Right cardiac atrium (tissue), 5 donors: ENCODE measurements at regions not wholly inside any gene's neighbourhood (a gene's known extent, or its start where the extent isn't known, plus 50 kb on each side); places are given as distances from the start of the nearest gene placed in this dataset.

Experiments used
- ATAC-seq, 2 donors: fragments of 200-7000 bp; cut with Tn5 transposase; one replicate each; pipeline versions ENCODE4 v1.8.0 to v1.9.1; 2020; ENCODE audit warnings: moderate library complexity in 2 of 2, mild to moderate bottlenecking in 1 of 2
- DNase-seq, 3 donors: peaks; one replicate each; pipeline ENCODE4 v3.0.0-alpha.2; 2020
- H3K27ac ChIP-seq: one replicate; pipeline ENCODE4 v1.5.1; 2013; ENCODE audit warnings: mild to moderate bottlenecking, low read length, control low read depth, moderate library complexity
- H3K27me3 ChIP-seq: one replicate; pipeline ENCODE4 v1.6.1; 2013; ENCODE audit not compliant: control insufficient read depth, insufficient read depth
- H3K4me1 ChIP-seq: one replicate; pipeline ENCODE4 v1.6.1; 2013; ENCODE audit warnings: low read length; ENCODE audit not compliant: control insufficient read depth, insufficient read depth
- H3K4me3 ChIP-seq: one replicate; pipeline ENCODE4 v1.5.1; 2013; ENCODE audit warnings: low read length, control low read depth
- H3K9me3 ChIP-seq: one replicate; pipeline ENCODE4 v1.6.1; 2013; ENCODE audit warnings: low read length; ENCODE audit not compliant: control insufficient read depth
- WGBS: extraction: QIAGEN DNeasy Blood & Tissue Kit; methylation state at CpG from one replicate; pipeline ENCODE4 v1.1.7; 2013; 5-methylcytosine and 5-hydroxymethylcytosine counted together
- intact Hi-C, 4 donors: fragments of 100-400 bp; cut with DNase I; formaldehyde crosslinking; loops; one replicate each; pipeline versions ENCODE4 v1.11.0 to v1.14.0; 2022 to 2023
- donor health status: healthy with polysubstance abuse.
- donor health status: DM: no; HTN: yes; CAD: no.
- donor health status: DM: no; HTN: no; CAD: no.
- donor health status: DM: no; HTN: yes; CAD: no; lungs with severe emphysema.
- donor health status: DM: yes; HTN: yes; CAD: no.

- intact Hi-C loops: no loop called here
- 79% methylated on average over 1 of the region's 1 CpG for WGBS
- no peak for DNase-seq
- Histone ChIP-seq H3K4me1 (no peaks in the 10 kb centered on the region), H3K27me3 (no peaks in the 10 kb centered on the region), H3K9me3 (no peaks in the 10 kb centered on the region), H3K27ac (no peak overlapping the region), H3K4me3 (no peak overlapping the region)
- ATAC-seq: no peak
Measured at GRCh38 chr2:107419191-107419590, 407.5 kb upstream of the RGPD4 start.

GRCh38 chr2:107428781-107429180 lies 397.9 kb upstream of the RGPD4 start:
- H3K27ac ChIP-seq: no peak overlapping the region
- no peak for ATAC-seq
- no peak overlapping the region for H3K4me3 ChIP-seq
- H3K9me3 ChIP-seq: no peaks in the 10 kb centered on the region
- H3K27me3 ChIP-seq: no peaks in the 10 kb centered on the region
- 82% methylated on average over 3 of the region's 3 CpGs for WGBS
- DNase-seq: no peak
- no peaks in the 10 kb centered on the region for H3K4me1 ChIP-seq
- intact Hi-C loops: no loop called here

- H3K4me3 ChIP-seq: no peak overlapping the region
- H3K27ac ChIP-seq: no peak overlapping the region
- no peak for DNase-seq
- ATAC-seq: no peak
- intact Hi-C loops: no loop called here
- no peaks in the 10 kb centered on the region for H3K9me3 ChIP-seq
- H3K27me3 ChIP-seq: no peaks in the 10 kb centered on the region
- 93% methylated on average over 1 of the region's 1 CpG for WGBS
- no peaks in the 10 kb centered on the region for H3K4me1 ChIP-seq
Measured at GRCh38 chr2:107430006-107430405, 396.7 kb upstream of the RGPD4 start.

GRCh38 chr2:107430596-107431266 lies 396.0 kb upstream of the RGPD4 start:
- intact Hi-C loops: no loop called here
- Histone ChIP-seq H3K9me3 (no peaks in the 10 kb centered on the region), H3K4me1 (no peaks in the 10 kb centered on the region)

GRCh38 chr2:107436281-107436680 lies 390.4 kb upstream of the RGPD4 start:
- no peaks in the 10 kb centered on the region for H3K4me1 ChIP-seq
- no peaks in the 10 kb centered on the region for H3K9me3 ChIP-seq
- ATAC-seq (no peak), DNase-seq (no peak)
- H3K4me3 ChIP-seq: no peak overlapping the region
- H3K27me3 ChIP-seq: no peaks in the 10 kb centered on the region
- no peak overlapping the region for H3K27ac ChIP-seq
- intact Hi-C loops: no loop called here

More at GRCh38 chr2:107430596-107431266, 396.0 kb upstream of the RGPD4 start:
- no peaks in the 10 kb centered on the region for H3K27me3 ChIP-seq
- H3K4me3 ChIP-seq: no peak overlapping the region
- ATAC-seq (no peak), DNase-seq (no peak)
- WGBS: 82% methylated on average over 10 of the region's 10 CpGs
- H3K27ac ChIP-seq: no peak overlapping the region

- no peak for DNase-seq
- intact Hi-C loops: no loop called here
- H3K9me3 ChIP-seq: no peaks in the 10 kb centered on the region
Measured at GRCh38 chr2:107437265-107437664, 389.4 kb upstream of the RGPD4 start.

GRCh38 chr2:107437807-107438206 lies 388.9 kb upstream of the RGPD4 start:
- Histone ChIP-seq H3K9me3 (no peaks in the 10 kb centered on the region), H3K27ac (no peak overlapping the region), H3K4me3 (no peak overlapping the region), H3K27me3 (no peaks in the 10 kb centered on the region), H3K4me1 (no peaks in the 10 kb centered on the region)
- intact Hi-C loops: no loop called here
- WGBS: 72% methylated on average over 2 of the region's 2 CpGs
- ATAC-seq: no peak
- DNase-seq: no peak

More at GRCh38 chr2:107437265-107437664, 389.4 kb upstream of the RGPD4 start:
- Histone ChIP-seq H3K4me1 (no peaks in the 10 kb centered on the region), H3K27me3 (no peaks in the 10 kb centered on the region), H3K27ac (no peak overlapping the region), H3K4me3 (no peak overlapping the region)
- no peak for ATAC-seq

GRCh38 chr2:107448160-107448559 lies 378.5 kb upstream of the RGPD4 start:
- intact Hi-C loops: no loop called here
- H3K27me3 ChIP-seq: no peaks in the 10 kb centered on the region
- no peaks in the 10 kb centered on the region for H3K4me1 ChIP-seq
- no peak for DNase-seq
- WGBS: 73% methylated on average over 1 of the region's 1 CpG
- H3K4me3 ChIP-seq: no peak overlapping the region
- no peaks in the 10 kb centered on the region for H3K9me3 ChIP-seq
- no peak for ATAC-seq
- H3K27ac ChIP-seq: no peak overlapping the region

- intact Hi-C loops: no loop called here
- H3K9me3 ChIP-seq: no peaks in the 10 kb centered on the region
- no peak overlapping the region for H3K4me3 ChIP-seq
- no peak for ATAC-seq
- WGBS: 61% methylated on average over 4 of the region's 4 CpGs
- no peaks in the 10 kb centered on the region for H3K4me1 ChIP-seq
- no peak for DNase-seq
- no peaks in the 10 kb centered on the region for H3K27me3 ChIP-seq
- H3K27ac ChIP-seq: no peak overlapping the region
Measured at GRCh38 chr2:107461301-107461700, 365.4 kb upstream of the RGPD4 start.

GRCh38 chr2:107462181-107462580 lies 364.5 kb upstream of the RGPD4 start:
- WGBS: 97% methylated on average over 2 of the region's 2 CpGs
- no peak for DNase-seq
- no peaks in the 10 kb centered on the region for H3K4me1 ChIP-seq
- no peaks in the 10 kb centered on the region for H3K9me3 ChIP-seq
- H3K4me3 ChIP-seq: no peak overlapping the region
- no peaks in the 10 kb centered on the region for H3K27me3 ChIP-seq
- intact Hi-C loops: no loop called here
- no peak overlapping the region for H3K27ac ChIP-seq
- ATAC-seq: no peak

GRCh38 chr2:107466241-107466640 lies 360.5 kb upstream of the RGPD4 start:
- intact Hi-C loops: no loop called here
- Histone ChIP-seq H3K27me3 (no peaks in the 10 kb centered on the region), H3K4me3 (no peak overlapping the region), H3K4me1 (no peaks in the 10 kb centered on the region), H3K27ac (no peak overlapping the region), H3K9me3 (no peaks in the 10 kb centered on the region)
- 61% methylated on average over 2 of the region's 2 CpGs for WGBS
- no peak for ATAC-seq
- no peak for DNase-seq
